GM18907 (cell line): ENCODE measurements at regions not wholly inside any gene's neighbourhood (a gene's known extent, or its start where the extent isn't known, plus 50 kb on each side); places are given as distances from the start of the nearest gene placed in this dataset.
"Not testable (repeated sequence)": the region's sequence is repeated elsewhere in the genome, so short reads cannot be mapped to it uniquely, and the experiment has no call there.

Experiments
- ATAC-seq: cut with Tn5 transposase; IDR thresholded peaks from one replicate; pipeline ENCODE4 v1.9.1; 2021; ENCODE audit warnings: mild to moderate bottlenecking, moderate library complexity; ENCODE audit not compliant: unreplicated experiment

DNA sequence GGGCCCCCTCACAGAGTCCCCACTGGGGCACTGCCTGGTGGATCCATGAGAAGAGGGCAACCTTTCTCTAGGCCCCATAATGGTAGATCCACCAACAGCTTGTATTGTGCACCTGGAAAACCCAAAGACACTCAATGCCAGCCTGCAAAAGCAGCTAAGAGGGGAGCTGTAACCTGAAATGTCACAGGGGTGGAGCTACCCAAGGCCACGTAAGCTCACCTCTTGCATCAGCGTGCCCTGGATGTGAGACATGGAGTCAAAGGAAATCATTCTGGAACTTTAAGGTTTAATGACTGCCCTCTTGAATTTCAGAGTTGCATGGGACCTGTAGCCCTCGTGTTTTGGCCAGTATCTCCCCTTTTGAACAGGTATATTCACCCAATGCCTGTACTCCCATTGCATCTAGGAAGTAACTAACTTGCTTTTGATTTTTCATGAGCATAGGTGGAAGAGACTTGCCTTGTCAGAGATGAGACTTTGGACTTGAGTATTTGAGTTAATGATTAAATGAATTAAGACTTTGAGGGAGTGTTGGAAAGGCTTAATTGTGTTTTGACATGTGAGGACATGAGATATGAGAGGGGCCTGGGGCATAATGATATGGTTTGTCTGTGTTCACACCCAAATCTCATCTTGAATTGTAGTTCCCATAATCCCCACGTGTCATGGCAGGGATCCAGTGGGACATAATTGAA, 900.9 kb upstream of the ROBO1 start:
- no peak for ATAC-seq

DNA sequence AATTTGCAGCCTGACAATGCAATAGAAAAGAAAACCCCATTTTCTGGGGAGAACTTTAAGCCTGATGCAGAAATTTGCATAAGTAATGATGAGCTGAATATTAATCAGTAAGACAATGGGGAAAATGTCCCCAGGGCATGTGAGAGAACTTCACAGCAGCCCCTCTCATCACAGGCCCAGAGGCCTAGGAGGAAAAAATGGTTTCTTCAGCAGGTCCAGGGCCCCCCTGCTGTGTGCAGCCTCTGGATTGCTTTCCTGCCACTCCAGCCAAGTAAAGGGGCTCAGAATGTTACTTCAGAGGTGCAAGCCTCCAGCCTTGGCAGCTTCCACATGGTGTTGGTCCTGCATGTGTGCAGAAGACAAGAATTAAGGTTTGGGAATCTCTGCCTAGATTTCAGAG, 900.3 kb upstream of the ROBO1 start:
- no peak for ATAC-seq

DNA sequence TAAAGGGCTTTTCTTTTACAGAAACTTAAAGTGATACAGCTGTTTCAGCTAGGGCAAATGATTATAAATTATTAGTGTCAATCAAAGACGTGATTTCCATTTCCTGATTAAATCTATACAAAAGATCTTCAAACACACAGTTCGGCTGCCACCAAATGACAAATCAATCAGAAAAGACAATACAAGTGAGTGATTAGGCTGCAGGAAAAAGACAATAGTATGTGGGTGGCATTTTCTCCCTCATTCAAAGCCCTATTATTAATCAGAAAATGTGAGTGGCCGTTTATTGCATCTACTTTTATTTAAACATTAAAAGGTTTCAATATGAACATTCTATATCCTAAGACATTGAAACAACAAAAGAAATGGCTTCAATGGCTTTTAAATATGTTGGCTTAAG, 895.6 kb upstream of the ROBO1 start:
- no peak for ATAC-seq

DNA sequence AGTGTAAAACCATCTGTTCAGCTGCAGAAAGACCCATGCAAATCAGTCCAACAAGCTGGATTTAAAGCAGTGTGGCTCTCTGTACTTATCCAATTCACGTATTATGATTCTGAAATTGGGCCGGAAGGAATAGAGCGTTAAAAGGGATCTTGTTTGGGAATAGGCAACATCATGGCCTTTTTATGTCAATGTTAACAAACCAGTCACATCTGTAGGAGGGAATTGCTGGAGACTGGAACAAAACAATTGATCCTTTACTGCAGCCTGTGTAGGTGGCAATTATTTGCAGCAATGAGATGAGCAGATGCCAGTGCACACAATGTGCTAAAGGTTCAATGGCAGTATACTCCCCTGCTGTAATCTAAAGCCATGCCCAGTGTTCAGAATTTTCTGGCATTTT, 887.4 kb upstream of the ROBO1 start:
- no peak for ATAC-seq

DNA sequence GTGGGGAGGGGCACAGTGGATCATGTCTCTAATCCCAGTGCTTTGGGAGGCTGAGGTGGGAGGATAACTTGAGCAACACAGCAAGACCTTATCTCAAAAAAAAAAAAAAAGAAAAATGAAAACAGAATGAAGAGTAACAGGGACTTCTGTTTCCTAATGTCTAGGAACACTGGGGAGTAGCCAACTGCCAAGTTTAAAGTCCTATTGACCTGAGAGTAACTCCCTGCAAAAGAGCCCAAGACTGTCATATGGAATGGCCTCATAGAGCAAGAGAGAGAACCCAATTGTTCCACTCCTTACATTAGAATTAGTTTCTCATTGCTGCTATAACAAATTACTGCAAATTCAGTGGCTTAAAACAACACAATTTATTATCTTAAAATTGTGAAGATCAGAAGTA, 881.4 kb upstream of the ROBO1 start:
- no peak for ATAC-seq

DNA sequence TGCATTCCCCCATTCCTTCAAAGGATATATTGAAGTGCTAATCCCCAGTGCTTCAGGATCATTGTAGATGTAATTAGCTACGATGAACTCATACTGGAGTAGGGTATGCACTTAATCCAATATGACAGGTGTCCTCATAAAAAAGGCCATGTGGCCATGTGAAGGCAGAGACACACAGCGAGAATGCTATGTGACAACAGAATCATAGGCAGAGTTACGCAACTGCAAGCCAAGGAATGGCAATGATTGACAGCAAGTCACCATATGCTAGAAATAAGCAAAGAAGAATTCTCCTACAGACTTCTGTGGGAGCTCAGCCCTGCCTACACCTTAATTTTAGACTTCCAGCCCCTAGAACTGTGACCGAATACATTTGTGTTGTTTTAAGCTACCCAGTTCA, 875.6 kb upstream of the ROBO1 start:
- ATAC-seq, result no peak

DNA sequence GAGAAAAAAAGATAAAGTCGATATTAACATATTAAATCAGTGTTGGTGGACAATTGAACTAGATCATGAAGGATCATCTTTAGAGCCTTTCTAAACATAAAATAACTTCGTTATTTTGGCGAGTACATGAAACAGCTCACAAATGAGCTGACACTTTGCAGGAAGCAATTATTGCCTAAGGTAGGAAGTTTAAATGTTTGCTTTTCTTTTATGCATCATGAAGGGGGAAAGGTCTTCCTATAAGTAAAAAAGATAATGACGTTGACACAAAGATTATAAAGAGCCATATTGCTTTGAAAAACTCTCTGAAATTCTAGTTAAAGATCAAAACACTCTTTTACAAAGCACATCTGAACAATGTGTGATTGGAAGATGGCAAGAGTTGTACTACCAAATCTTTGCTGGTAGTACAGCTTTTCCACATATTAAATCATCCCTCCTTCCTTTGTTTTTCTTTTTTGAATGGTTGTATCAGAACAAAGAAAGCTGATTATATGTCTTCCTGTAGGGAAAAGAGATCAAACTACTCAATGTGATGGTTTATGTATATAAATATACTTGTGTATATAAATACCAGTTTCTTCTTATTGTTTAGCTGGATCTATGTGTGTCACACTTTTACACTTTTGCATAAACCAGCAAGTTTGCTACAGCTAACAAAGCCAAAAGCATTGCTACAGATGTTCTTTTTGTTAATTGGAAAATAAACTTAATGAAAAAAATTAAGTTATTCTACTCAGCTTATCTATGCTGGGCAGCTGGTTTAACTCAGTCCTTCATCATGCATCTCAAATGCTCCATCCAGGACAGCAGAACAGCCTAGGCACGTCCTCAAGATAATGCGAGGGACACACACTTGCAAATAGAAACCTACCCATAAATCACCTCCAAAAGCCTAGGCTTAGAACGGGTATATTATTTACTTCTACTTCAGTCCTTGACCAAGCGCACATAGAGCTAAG, 850.8 kb upstream of the ROBO1 start:
- ATAC-seq, result no peak

DNA sequence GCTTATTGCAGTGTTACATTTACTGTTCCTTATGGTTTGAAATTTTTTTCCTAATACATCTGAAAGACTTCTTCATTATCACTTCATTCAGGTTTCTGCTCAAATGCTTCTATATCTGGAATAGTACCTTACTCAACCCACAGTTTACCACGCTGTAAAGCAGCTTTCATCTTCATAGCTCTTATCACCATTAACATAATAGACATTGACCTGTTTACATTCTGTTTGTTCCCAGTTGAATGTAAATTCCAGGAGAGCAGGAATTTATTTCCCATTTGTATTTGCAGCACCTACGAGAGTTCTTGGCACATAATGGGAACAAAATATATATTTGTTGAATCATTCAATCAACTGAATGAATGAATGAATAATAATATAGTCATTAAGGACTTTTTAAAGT, 844.6 kb upstream of the ROBO1 start:
- no peak for ATAC-seq

DNA sequence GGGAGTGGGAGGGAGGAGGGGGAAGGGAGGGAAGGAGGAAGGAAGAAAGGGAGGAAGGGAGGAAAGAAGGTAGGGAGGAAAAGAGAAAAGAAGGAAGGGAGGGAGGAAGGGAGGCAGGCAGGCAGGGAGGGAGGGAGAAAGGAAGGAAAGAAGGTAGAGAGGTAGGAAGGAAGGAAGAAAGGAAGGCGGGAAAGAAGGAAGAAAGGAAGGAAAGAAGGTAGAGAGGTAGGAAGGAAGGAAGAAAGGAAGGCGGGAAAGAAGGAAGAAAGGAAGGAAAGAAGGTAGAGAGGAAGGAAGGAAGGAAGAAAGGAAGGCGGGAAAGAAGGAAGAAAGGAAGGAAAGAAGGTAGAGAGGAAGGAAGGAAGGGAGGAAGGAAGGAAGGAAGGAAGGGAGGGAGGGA, 840.3 kb upstream of the ROBO1 start:
- not testable (repeated sequence) for ATAC-seq

DNA sequence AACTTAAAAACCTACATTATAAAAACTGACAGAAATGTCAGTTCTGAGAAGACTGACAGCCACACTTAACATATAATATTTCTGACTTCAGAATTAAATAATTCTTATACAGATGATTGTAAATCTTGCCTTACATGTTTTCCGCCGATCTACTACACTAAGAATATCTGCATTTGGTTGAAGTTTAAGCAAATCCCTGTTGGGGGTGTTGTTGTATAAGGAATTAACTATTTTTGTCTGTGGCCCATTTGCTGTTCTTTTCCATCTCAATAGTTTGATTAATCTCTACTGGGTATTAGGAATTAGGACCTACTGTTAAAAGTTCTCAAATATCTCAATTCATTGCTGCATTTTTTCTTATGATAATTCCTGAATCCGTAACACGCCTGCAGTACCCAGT, 838.3 kb upstream of the ROBO1 start:
- no peak for ATAC-seq

DNA sequence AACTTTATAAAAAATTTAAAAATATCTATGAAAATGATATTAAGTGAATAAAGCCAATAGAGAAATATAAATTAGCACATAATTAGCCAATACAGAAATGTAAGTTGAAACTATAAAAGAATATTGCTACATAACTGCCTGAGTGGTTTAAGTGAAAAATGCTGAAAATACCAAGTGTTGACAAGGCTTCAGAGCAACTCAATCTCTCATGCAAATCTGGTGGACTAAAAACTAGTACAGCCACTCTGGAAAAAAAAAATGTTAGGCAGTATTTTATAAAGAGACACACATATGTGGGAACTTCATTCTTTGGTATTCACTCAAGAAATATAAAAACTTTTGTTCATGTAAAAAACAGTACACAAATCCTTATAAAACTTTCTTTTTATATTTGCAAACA, 833.7 kb upstream of the ROBO1 start:
- ATAC-seq, result no peak

DNA sequence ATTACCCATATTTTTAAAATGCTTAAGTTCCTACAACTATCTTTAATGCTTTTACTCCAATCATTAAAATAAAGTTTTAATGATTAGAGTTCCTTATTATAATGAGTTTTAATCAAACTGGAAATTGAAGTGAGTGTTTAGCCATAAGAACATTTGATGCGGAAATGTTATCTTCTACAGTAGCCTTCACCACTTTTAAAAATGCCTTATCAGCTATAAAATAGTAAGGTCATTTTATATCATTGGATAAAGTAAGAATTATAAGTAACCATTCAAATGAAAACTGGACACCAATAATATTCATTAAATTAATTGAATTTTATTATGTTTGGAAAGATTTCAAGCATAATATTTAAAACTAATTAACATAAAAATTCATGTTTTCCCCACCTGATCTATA, 825.0 kb upstream of the ROBO1 start:
- ATAC-seq, result no peak

DNA sequence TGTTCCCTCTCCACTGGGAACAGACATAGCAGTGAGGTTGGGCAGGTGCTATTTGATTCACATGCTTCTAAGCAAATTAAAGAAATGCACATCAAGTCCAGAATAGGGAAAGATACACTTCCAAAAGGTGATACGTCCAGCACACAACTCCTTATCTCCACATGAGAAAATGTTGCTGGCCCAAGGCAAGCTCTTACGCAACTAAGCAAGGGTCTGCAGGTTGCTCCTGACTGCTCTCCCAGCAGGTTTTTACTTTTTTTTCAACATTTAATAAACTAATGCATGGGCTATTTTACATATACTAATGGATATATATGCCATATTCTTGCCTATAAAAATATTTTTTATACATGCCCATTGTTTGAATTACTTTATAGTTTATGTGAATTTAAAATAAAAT, 818.5 kb upstream of the ROBO1 start:
- ATAC-seq, result no peak

DNA sequence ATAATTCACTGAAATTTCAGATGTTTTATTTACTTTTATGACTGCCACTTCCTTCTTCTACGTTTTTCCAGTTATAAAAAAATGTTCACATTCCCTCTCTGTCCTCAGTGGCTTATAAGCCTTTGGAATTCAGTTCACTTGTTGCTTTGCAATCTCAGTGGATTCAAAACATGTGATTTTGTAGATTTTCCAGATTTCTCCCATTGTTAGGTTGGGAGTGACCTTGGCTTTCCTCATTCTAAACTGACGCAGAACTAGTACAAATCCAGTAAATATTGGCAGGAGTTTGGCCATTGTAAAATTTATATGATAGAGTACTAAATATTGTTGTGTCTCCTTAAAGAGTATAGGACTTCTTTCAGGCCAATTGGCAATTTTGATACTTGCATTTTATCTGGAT, 812.3 kb upstream of the ROBO1 start:
- no peak for ATAC-seq

DNA sequence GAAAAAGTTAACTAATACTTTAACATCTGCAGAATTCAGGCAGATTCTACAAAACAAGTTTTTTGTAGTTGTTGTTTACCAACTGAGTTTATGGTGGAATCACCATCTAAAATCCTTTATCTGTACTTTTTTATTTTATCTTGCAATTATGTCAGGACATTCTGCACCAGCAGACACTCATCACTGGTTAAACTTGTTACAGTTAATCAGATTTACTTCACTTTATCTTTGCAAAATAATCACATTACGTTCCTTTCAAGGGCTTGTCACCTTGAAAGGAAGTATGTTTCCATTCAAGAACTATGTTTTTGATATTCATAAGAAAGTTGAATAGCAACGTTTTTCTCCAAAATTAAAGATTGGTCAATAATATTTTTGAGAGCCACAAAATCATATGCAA, 796.6 kb upstream of the ROBO1 start:
- no peak for ATAC-seq

DNA sequence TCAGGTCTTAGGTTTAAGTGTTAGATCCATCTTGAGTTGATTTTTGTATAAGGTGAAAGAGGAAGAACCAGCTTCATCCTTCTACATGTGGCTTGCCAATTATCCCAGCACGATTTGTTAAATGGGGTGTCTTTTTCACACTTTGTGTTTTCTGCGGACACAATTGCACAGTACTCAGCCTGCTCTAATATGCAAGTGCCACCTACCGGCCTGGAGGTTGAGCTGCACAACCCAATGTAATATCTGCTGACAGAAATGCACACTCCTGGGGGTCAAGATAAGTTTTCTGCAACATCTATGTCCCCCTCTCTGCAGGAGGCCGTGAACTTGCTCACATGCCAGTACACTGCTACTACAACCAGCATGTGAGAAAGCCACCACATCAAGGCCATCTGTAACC, 791.9 kb upstream of the ROBO1 start:
- no peak for ATAC-seq

DNA sequence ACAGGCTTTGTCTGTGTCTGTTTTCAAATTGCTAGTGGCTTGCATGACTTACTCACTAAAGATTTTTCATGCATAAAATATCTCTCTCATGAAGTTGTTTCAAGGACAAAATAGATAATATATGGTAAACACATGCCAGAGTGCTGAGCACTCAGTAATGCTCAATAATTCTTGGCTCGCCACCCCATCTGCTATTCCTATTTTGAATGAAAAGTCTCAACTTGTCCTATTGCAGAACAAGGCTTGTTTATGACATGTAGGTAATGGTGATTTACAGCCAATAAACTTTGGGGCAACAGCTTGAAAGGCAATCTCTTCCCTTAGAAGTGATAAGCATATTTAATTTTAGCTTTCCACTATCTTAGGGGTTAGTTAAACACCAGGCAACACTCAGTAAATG, 789.0 kb upstream of the ROBO1 start:
- no peak for ATAC-seq

DNA sequence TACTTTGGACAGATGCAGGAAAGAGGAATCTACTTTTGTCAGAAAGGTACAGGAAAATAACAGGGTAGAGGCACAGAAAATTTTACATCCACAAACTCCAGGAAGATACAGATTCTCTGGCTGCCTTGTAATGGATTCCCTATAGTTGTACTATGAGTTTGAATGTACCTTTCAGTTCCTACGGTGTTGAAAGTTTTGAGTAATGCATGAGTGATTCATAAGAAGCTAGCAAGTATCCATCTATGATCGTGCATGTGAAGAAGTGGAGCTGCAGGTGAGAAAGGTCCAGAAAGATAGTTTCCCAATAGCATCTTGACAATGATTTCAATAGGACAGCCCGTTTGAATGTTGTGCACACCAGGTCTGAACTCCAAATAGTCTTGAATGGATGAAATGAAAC, 786.5 kb upstream of the ROBO1 start:
- no peak for ATAC-seq

DNA sequence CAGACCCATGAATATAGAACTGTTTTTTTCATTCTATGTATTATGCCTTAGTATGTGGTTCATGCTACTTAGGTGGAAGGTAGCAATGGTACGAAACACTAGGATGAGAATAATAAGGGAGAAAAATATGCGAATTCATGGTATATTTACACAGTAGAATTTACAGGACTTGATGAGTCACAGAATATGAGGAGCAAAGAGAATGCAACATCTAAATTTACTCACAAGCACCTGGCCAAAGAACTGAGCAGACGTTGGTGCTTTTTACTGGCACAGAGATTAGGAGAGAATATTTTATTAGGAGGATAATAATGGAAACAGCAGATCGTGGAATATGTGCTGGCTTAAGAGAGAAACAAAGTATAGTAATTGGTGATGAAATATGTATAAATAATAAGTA, 785.4 kb upstream of the ROBO1 start:
- ATAC-seq, result no peak

DNA sequence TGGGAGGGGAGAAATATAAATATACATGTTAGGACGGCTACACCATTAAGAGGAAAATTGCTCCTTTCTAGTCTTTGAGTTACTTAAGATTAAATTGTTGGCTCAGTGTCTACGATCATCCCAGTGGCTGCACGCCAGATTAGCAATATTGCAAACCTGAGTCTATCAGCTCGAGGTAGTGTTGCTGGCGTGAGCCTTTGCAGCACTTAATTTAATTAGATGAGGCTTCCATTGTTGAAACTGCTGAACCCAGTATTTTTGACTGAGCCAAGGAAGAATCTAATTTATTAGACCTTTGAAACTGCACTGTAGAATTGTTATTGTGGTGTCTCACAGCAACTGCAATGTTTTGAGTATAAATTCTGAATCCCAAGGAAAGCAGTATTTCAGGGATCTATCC, 782.4 kb upstream of the ROBO1 start:
- ATAC-seq, result no peak

DNA sequence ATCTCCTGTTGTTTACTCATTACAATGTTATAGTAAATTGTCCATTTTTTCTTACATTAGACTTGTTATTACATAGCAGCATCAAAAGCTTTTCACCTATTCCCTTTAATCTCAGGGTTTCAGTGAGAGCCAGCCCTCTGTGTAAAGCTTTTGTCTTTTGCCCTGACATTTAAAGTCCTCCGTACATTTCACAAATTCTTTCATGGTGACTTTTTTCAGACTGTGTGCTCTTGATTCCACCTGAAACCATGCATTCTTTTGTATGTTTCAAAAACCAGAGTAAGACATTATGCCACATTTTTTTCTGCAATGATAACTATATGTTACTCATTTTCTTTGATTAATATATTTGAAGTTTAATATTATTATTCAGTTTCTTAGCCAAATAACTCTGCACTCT, 781.4 kb upstream of the ROBO1 start:
- no peak for ATAC-seq

DNA sequence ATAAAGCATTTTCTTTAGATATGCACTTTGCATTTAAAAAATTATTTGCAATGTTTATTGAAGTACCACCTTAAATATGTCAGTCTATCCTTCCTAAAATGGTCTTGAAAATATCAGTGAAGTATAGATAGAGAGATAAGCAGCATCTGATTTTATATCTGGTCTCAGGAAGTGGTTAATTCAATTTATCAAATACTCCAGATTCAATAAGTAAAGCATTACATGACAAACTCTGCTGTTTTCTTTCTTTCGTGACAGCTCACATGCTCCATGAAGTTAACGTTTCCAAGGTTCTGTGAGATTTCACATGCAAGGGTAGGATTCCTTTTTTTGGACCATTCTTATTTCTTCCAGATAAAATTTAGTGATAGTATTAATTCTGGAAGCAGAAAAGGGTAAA, 775.4 kb upstream of the ROBO1 start:
- no peak for ATAC-seq
